Astrocyte (in vitro differentiated cells and primary cell): ENCODE measurements at regions not wholly inside any gene's neighbourhood (a gene's known extent, or its start where the extent isn't known, plus 50 kb on each side); places are given as distances from the start of the nearest gene placed in this dataset.

Experiments
- DNase-seq: peaks from one replicate; pipeline ENCODE4 v3.0.0-alpha.2; 2010; ENCODE audit warnings: low read depth
- FAIRE-seq: peaks from 2 replicates; lab custom pipeline; 2011; peaks lifted over from hg19 to GRCh38; lab: Jason Lieb, UNC
- H2AFZ ChIP-seq: 2 replicates; pipeline ENCODE4 v1.6.0; 2012; ENCODE audit warnings: low read depth, low read length, inconsistent platforms
- H3K27ac ChIP-seq: 2 replicates; pipeline ENCODE4 v1.5.1; 2011; ENCODE audit warnings: low read depth, low read length, inconsistent platforms
- H3K27me3 ChIP-seq: 2 replicates; pipeline ENCODE4 v1.6.0; 2011; ENCODE audit warnings: low read length, inconsistent platforms; ENCODE audit not compliant: insufficient read depth
- H3K36me3 ChIP-seq: 2 replicates; pipeline ENCODE4 v1.5.1; 2011; ENCODE audit warnings: low read length, inconsistent platforms; ENCODE audit not compliant: insufficient read depth
- H3K4me1 ChIP-seq: 2 replicates; pipeline ENCODE4 v1.5.1; 2011; ENCODE audit warnings: low read length, inconsistent platforms; ENCODE audit not compliant: insufficient read depth
- H3K4me2 ChIP-seq: 2 replicates; pipeline ENCODE4 v1.6.0; 2012; ENCODE audit warnings: low read length, inconsistent platforms
- H3K4me3 ChIP-seq: 2 replicates; pipeline ENCODE4 v1.5.1; 2011; ENCODE audit warnings: low read depth, mild to moderate bottlenecking, low read length, inconsistent platforms; ENCODE audit not compliant: insufficient read depth
- H3K79me2 ChIP-seq: 2 replicates; pipeline ENCODE4 v1.6.0; 2012; ENCODE audit warnings: mild to moderate bottlenecking, low read length, inconsistent platforms; ENCODE audit not compliant: insufficient read depth
- H3K9ac ChIP-seq: 2 replicates; pipeline ENCODE4 v1.6.0; 2012; ENCODE audit warnings: mild to moderate bottlenecking, low read length, inconsistent platforms
- H3K9me3 ChIP-seq: 2 replicates; pipeline ENCODE4 v1.5.1; 2012; ENCODE audit warnings: low read depth, mild to moderate bottlenecking, low read length, inconsistent platforms; ENCODE audit not compliant: insufficient read depth
- H4K20me1 ChIP-seq: 2 replicates; pipeline ENCODE4 v1.6.0; 2012; ENCODE audit warnings: low read length, inconsistent platforms; ENCODE audit not compliant: insufficient read depth
- H3K27ac Mint-ChIP-seq: one replicate; pipeline ENCODE4 v1.8.0; 2021; ENCODE audit warnings: mild to moderate bottlenecking, mixed read lengths; ENCODE audit not compliant: unreplicated experiment
- H3K27me3 Mint-ChIP-seq: one replicate; pipeline ENCODE4 v1.8.0; 2021; ENCODE audit warnings: low read depth, mixed read lengths; ENCODE audit not compliant: unreplicated experiment
- H3K36me3 Mint-ChIP-seq: one replicate; pipeline ENCODE4 v1.8.0; 2021; ENCODE audit warnings: low read depth, mixed read lengths; ENCODE audit not compliant: unreplicated experiment
- H3K4me1 Mint-ChIP-seq: one replicate; pipeline ENCODE4 v1.8.0; 2021; ENCODE audit warnings: low read depth, mixed read lengths; ENCODE audit not compliant: unreplicated experiment
- H3K4me3 Mint-ChIP-seq: one replicate; pipeline ENCODE4 v1.8.0; 2021; ENCODE audit warnings: mild to moderate bottlenecking, moderate library complexity, mixed read lengths; ENCODE audit not compliant: unreplicated experiment
- H3K9me3 Mint-ChIP-seq: one replicate; pipeline ENCODE4 v1.8.0; 2021; ENCODE audit warnings: mild to moderate bottlenecking, mixed read lengths; ENCODE audit not compliant: unreplicated experiment
- EZH2 ChIP-seq: IDR thresholded peaks from 2 replicates; pipeline ENCODE4 v1.6.1; 2012; ENCODE audit warnings: mild to moderate bottlenecking, low read length, inconsistent platforms; ENCODE audit not compliant: insufficient read depth
- TF ChIP-seq, protein P1 (sequence below): IDR thresholded peaks from 2 replicates; pipeline ENCODE4 v1.5.1; 2011; ENCODE audit warnings: low read depth, mild to moderate bottlenecking, inconsistent platforms, low read length, moderate library complexity; ENCODE audit not compliant: insufficient read depth

- Mint-ChIP-seq H3K4me3 (no peak overlapping the region), H3K27me3 (no peaks in the 10 kb centered on the region), H3K27ac (no peak overlapping the region), H3K36me3 (no peaks in the 10 kb centered on the region), H3K4me1 (peaks cover 13% of the 10 kb centered on the region), H3K9me3 (peaks cover 2% of the 10 kb centered on the region)
- H3K9ac ChIP-seq: no peak overlapping the region
- no peaks in the 10 kb centered on the region for H3K27me3 ChIP-seq
- no peak for TF ChIP-seq EZH2
- TF ChIP-seq, protein P1, sequence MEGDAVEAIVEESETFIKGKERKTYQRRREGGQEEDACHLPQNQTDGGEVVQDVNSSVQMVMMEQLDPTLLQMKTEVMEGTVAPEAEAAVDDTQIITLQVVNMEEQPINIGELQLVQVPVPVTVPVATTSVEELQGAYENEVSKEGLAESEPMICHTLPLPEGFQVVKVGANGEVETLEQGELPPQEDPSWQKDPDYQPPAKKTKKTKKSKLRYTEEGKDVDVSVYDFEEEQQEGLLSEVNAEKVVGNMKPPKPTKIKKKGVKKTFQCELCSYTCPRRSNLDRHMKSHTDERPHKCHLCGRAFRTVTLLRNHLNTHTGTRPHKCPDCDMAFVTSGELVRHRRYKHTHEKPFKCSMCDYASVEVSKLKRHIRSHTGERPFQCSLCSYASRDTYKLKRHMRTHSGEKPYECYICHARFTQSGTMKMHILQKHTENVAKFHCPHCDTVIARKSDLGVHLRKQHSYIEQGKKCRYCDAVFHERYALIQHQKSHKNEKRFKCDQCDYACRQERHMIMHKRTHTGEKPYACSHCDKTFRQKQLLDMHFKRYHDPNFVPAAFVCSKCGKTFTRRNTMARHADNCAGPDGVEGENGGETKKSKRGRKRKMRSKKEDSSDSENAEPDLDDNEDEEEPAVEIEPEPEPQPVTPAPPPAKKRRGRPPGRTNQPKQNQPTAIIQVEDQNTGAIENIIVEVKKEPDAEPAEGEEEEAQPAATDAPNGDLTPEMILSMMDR: no peak
- no peak overlapping the region for H3K4me3 ChIP-seq
- no peaks in the 10 kb centered on the region for H3K4me1 ChIP-seq
- FAIRE-seq (no peak), DNase-seq (no peak)
- no peak overlapping the region for H3K27ac ChIP-seq
- no peak overlapping the region for H3K4me2 ChIP-seq
- no peaks in the 10 kb centered on the region for H3K79me2 ChIP-seq
- no peaks in the 10 kb centered on the region for H3K36me3 ChIP-seq
- no peaks in the 10 kb centered on the region for H3K9me3 ChIP-seq
- H4K20me1 ChIP-seq: no peaks in the 10 kb centered on the region
- H2AFZ ChIP-seq: no peak overlapping the region
Measured at GRCh38 chr18:69157906-69158305, 242.8 kb upstream of the DOK6 start.

DNA sequence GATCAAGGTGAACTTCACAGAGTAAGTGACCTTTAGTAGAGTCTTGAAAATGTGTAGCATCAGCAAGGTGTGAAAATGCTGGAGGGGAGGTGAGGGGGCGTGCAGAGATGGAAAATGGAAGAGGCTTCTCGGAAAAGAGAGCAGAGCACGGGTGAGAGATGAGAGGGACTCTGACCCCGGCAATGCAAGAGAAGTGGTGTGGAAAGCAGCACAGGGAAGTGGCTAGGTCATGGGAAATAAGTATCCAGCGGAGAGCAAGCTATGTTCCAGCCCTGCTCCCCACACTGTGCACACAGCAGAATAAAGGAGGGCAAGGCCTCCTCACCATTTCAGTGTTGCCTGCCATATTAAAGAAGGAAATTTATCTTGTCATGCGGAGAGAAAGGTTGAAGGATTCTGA lies 241.7 kb upstream of the DOK6 start:
- no peaks in the 10 kb centered on the region for H3K36me3 Mint-ChIP-seq
- no peaks in the 10 kb centered on the region for H3K27me3 Mint-ChIP-seq
- Histone ChIP-seq H3K4me1 (no peaks in the 10 kb centered on the region), H3K4me2 (no peak overlapping the region), H4K20me1 (no peaks in the 10 kb centered on the region), H3K36me3 (no peaks in the 10 kb centered on the region), H3K9me3 (no peaks in the 10 kb centered on the region), H2AFZ (peak overlapping the region; percentile 14), H3K27ac (no peak overlapping the region), H3K27me3 (no peaks in the 10 kb centered on the region), H3K4me3 (no peak overlapping the region), H3K79me2 (no peaks in the 10 kb centered on the region), H3K9ac (no peak overlapping the region)
- H3K27ac Mint-ChIP-seq: no peak overlapping the region
- TF ChIP-seq EZH2: no peak
- TF ChIP-seq, protein P1: no peak
- DNase-seq: no peak
- peaks cover 2% of the 10 kb centered on the region for H3K9me3 Mint-ChIP-seq
- H3K4me1 Mint-ChIP-seq: peaks cover 13% of the 10 kb centered on the region
- no peak overlapping the region for H3K4me3 Mint-ChIP-seq
- FAIRE-seq: no peak

GRCh38 chr18:69161383-69162028 lies 239.2 kb upstream of the DOK6 start:
- no peak for TF ChIP-seq EZH2
- TF ChIP-seq, protein P1: no peak
- no peak overlapping the region for H3K27ac ChIP-seq
- Mint-ChIP-seq H3K4me3 (peak overlapping the region; percentile 2), H3K27ac (peak overlapping the region; percentile 79), H3K36me3 (no peaks in the 10 kb centered on the region), H3K27me3 (no peaks in the 10 kb centered on the region), H3K9me3 (peaks cover 2% of the 10 kb centered on the region), H3K4me1 (peaks cover 13% of the 10 kb centered on the region)
- peak overlapping the region; percentile 17 for H3K4me3 ChIP-seq
- H3K4me1 ChIP-seq: no peaks in the 10 kb centered on the region
- H4K20me1 ChIP-seq: no peaks in the 10 kb centered on the region
- no peaks in the 10 kb centered on the region for H3K27me3 ChIP-seq
- peak; percentile 29 for DNase-seq
- H3K36me3 ChIP-seq: no peaks in the 10 kb centered on the region
- H3K9ac ChIP-seq: no peak overlapping the region
- H2AFZ ChIP-seq: peak overlapping the region; percentile 16
- no peaks in the 10 kb centered on the region for H3K79me2 ChIP-seq
- no peaks in the 10 kb centered on the region for H3K9me3 ChIP-seq
- peak overlapping the region; percentile 58 for H3K4me2 ChIP-seq
- no peak for FAIRE-seq
